GM12878 (cell line): ENCODE measurements at regions not wholly inside any gene's neighbourhood (a gene's known extent, or its start where the extent isn't known, plus 50 kb on each side); places are given as distances from the start of the nearest gene placed in this dataset.

Source experiments
- ATAC-seq: fragments of 200-7000 bp; cut with Tn5 transposase; 3 replicates; pipeline ENCODE4 v1.9.1; 2020; ENCODE audit warnings: mild to moderate bottlenecking, moderate library complexity
- BruUV-seq: library from RNA; stranded (reverse); fragments of 400-500 nt; replicated peaks from 2 replicates; lab custom pipeline; 2021; lab: Mats Ljungman, UMichigan
- CTCF ChIA-PET: fragments of 300-600 bp; sonication (Branson Sonifier 250); formaldehyde crosslinking; extraction: SDS; loops from one replicate; lab custom pipeline; 2021; ENCODE audit warnings: inconsistent platforms; lab: Yijun Ruan, JAX
- POLR2A ChIA-PET: fragments of 350-600 bp; formaldehyde crosslinking; extraction: SDS; loops from one replicate; lab custom pipeline; 2021; ENCODE audit warnings: inconsistent platforms; lab: Charles Lee
- RAD21 ChIA-PET: fragments of 300-600 bp; sonication (Branson Sonifier 250); formaldehyde crosslinking; loops from one replicate; lab custom pipeline; 2023; ENCODE audit warnings: antibody characterized with exemption; ENCODE audit not compliant: unreplicated experiment; lab: Charles Lee
- SMC1A ChIA-PET: fragments of 300-600 bp; sonication (Branson Sonifier 250); formaldehyde crosslinking; loops from one replicate; lab custom pipeline; 2023; ENCODE audit not compliant: unreplicated experiment, uncharacterized antibody; lab: Charles Lee
- DNase-seq: peaks from one replicate; pipeline ENCODE4 v3.0.0-alpha.2; 2011; ENCODE audit warnings: low read depth, low spot score
- FAIRE-seq: peaks from 3 replicates; lab custom pipeline; 2011; peaks lifted over from hg19 to GRCh38; lab: Jason Lieb, UNC
- H2AFZ ChIP-seq: 2 replicates; pipeline ENCODE4 v1.6.0; 2011; ENCODE audit warnings: low read depth, low read length, control low read depth; ENCODE audit not compliant: control insufficient read depth
- H3K27ac ChIP-seq: 2 replicates; pipeline ENCODE4 v1.5.1; 2011; ENCODE audit warnings: control low read depth; ENCODE audit not compliant: control insufficient read depth, insufficient read depth
- H3K27me3 ChIP-seq, 2 experiments: replicated peaks in 1 of 2; 2 replicates each; pipeline versions ENCODE4 v1.6.0 to v1.6.1; 2011; ENCODE audit warnings: low read length in 1 of 2; ENCODE audit not compliant: control insufficient read depth in 2 of 2, insufficient read depth in 2 of 2
- H3K36me3 ChIP-seq, 2 experiments: 2 replicates each; pipeline ENCODE4 v1.5.1; 2011; ENCODE audit warnings: low read length in 1 of 2; ENCODE audit not compliant: control insufficient read depth in 2 of 2, insufficient read depth in 2 of 2
- H3K4me1 ChIP-seq: 2 replicates; pipeline ENCODE4 v1.6.1; 2011; ENCODE audit warnings: mild to moderate bottlenecking, low read length, moderate library complexity, mixed read lengths; ENCODE audit not compliant: control insufficient read depth, insufficient read depth
- H3K4me2 ChIP-seq: 2 replicates; pipeline ENCODE4 v1.6.0; 2011; ENCODE audit warnings: control low read depth; ENCODE audit not compliant: control insufficient read depth, insufficient read depth
- H3K4me3 ChIP-seq: fragments of 200-600 bp; sonication (generic); 2 replicates; pipeline ENCODE4 v1.5.1; 2016
- H3K79me2 ChIP-seq: 2 replicates; pipeline ENCODE4 v1.6.0; 2011; ENCODE audit warnings: low read length; ENCODE audit not compliant: control insufficient read depth, insufficient read depth
- H3K9ac ChIP-seq: 2 replicates; pipeline ENCODE4 v1.8.0; 2011; ENCODE audit warnings: low read length, control low read depth, mixed read lengths; ENCODE audit not compliant: control insufficient read depth, insufficient read depth
- H3K9me3 ChIP-seq: replicated peaks from 3 replicates; pipeline ENCODE4 v1.5.1; 2011; ENCODE audit warnings: mild to moderate bottlenecking, low read length; ENCODE audit not compliant: control insufficient read depth, insufficient read depth
- H4K20me1 ChIP-seq: 2 replicates; pipeline ENCODE4 v1.6.0; 2011; ENCODE audit not compliant: control insufficient read depth, insufficient read depth
- CHD4 ChIP-seq: fragments of 200-600 bp; sonication (generic); IDR thresholded peaks from 2 replicates; pipeline ENCODE4 v1.6.1; 2016; ENCODE audit warnings: mild to moderate bottlenecking
- EED ChIP-seq: sonication (generic); IDR thresholded peaks from 2 replicates; pipeline ENCODE4 v1.6.1; 2016; ENCODE audit warnings: antibody characterized with exemption, low read depth
- EGR1 ChIP-seq, 2 experiments: IDR thresholded peaks; 1 replicate in 1 of 2; 2 replicates in 1 of 2; pipeline ENCODE4 v1.6.1; 2011 to 2012; ENCODE audit warnings: low read depth in 2 of 2, low read length in 2 of 2, borderline replicate concordance in 1 of 2, mild to moderate bottlenecking in 1 of 2, moderate library complexity in 1 of 2
- FOXM1 ChIP-seq: IDR thresholded peaks from 2 replicates; pipeline ENCODE4 v1.6.1; 2012; ENCODE audit warnings: low read depth, mild to moderate bottlenecking, inconsistent platforms, low read length, moderate library complexity
- KAT2A ChIP-seq: conservative IDR thresholded peaks from 2 replicates; pipeline ENCODE4 v1.6.1; 2011; ENCODE audit warnings: low read depth, low read length; ENCODE audit not compliant: control insufficient read depth
- RAD21 ChIP-seq: IDR thresholded peaks from 2 replicates; pipeline ENCODE4 v1.6.1; 2011; ENCODE audit warnings: mild to moderate bottlenecking, low read depth, low read length, moderate library complexity; ENCODE audit not compliant: insufficient read depth
- SMAD1 ChIP-seq: fragments of 450-650 bp; IDR thresholded peaks from 2 replicates; pipeline ENCODE4 v1.6.1; 2018; ENCODE audit warnings: mild to moderate bottlenecking, low read depth; ENCODE audit not compliant: partially characterized antibody
- SUPT20H ChIP-seq: IDR thresholded peaks from 2 replicates; pipeline ENCODE4 v1.6.1; 2011; ENCODE audit warnings: low read depth, mild to moderate bottlenecking, low read length, moderate library complexity, borderline replicate concordance; ENCODE audit not compliant: control insufficient read depth
- ZSCAN29 ChIP-seq: fragments of 450-650 bp; IDR thresholded peaks from 2 replicates; pipeline ENCODE4 v1.6.1; 2017; ENCODE audit warnings: mild to moderate bottlenecking, moderate library complexity
- WGBS: methylation state at CpG from one replicate; pipeline ENCODE4 v1.1.6; 2016; ENCODE audit warnings: low lambda C conversion rate; ENCODE audit not compliant: insufficient replicate concordance, insufficient coverage; ENCODE audit errors: missing lambda C conversion rate; 5-methylcytosine and 5-hydroxymethylcytosine counted together
- in situ Hi-C: fragments of 300-500 bp; cut with MboI; formaldehyde crosslinking; loops from 9 replicates; pipeline ENCODE4 v1.14.3; 2018; ENCODE audit warnings: mixed read lengths
- intact Hi-C: fragments of 100-400 bp; cut with micrococcal nuclease; formaldehyde crosslinking; loops from one replicate; pipeline ENCODE4 v1.14.2; 2022; ENCODE audit not compliant: unreplicated experiment
- TF ChIP-seq, protein P1 (sequence below), 3 experiments: IDR thresholded peaks in 2 of 3; conservative IDR thresholded peaks in 1 of 3; 2 replicates each; pipeline ENCODE4 v1.5.1; 2011; ENCODE audit warnings: low read depth in 3 of 3, low read length in 3 of 3, mild to moderate bottlenecking in 3 of 3, control low read depth in 2 of 3, moderate library complexity in 2 of 3, inconsistent platforms in 1 of 3, mixed read lengths in 1 of 3; ENCODE audit not compliant: control insufficient read depth in 2 of 3, insufficient read depth in 1 of 3; ENCODE audit errors: extremely low read depth in 1 of 3
- TF ChIP-seq, protein P2 (sequence below): fragments of 450-650 bp; IDR thresholded peaks from 2 replicates; pipeline ENCODE4 v1.6.1; 2016; ENCODE audit warnings: mild to moderate bottlenecking, moderate library complexity, borderline replicate concordance
- TF ChIP-seq, protein P3 (sequence below): IDR thresholded peaks from 2 replicates; pipeline ENCODE4 v1.6.1; 2012; ENCODE audit warnings: improper control_type of control experiment, low read depth, low read length; ENCODE audit not compliant: insufficient replicate concordance

DNA sequence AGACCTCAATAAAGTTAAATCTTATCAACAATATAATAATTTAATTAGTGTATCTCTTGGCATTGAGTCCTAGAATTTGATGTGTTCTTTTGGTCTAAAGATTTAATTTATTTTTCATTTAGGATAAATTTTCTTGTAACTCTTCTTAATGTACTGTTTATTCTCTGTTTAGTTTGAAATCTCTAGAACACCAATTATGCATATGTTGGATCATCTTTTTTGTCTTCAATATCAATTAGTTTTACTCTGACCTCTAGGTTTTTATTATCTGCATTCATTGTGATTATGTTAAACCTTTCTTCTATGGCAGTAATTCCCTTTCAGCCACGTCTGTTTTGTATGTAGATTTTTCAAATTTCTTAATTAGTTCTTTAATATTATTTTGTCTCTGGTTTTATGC lies 93.8 kb upstream of the ARHGEF7 start:
- FAIRE-seq (no peak), ATAC-seq (no peak), DNase-seq (no peak)
- ChIA-PET CTCF (no interaction called here), RAD21 (no interaction called here), POLR2A (no interaction called here), SMC1A (no interaction called here)
- Histone ChIP-seq H3K27ac (no peak overlapping the region), H3K27me3 (no peaks in the 10 kb centered on the region), H3K4me2 (no peak overlapping the region), H3K36me3 (no peaks in the 10 kb centered on the region), H3K4me3 (no peak overlapping the region), H3K9me3 (no peaks in the 10 kb centered on the region; the same call in 1 of the 3 replicates), H4K20me1 (no peaks in the 10 kb centered on the region), H3K9ac (no peak overlapping the region), H3K4me1 (no peaks in the 10 kb centered on the region), H2AFZ (no peak overlapping the region), H3K79me2 (no peaks in the 10 kb centered on the region)
- in situ Hi-C loops (no loop called here), intact Hi-C loops (no loop called here)
- 0% methylated on average over 1 of the region's 1 CpG for WGBS
- BruUV-seq = no TSS peak
- TF ChIP-seq SUPT20H (no peak), ZSCAN29 (no peak), EED (no peak), CHD4 (no peak), FOXM1 (no peak), KAT2A (no peak), EGR1 (IDR thresholded peaks at IDR 0.05; ENCODE audit: borderline replicate concordance in 1 of 2, low read depth in 2 of 2, low read length in 2 of 2) (no peak), SMAD1 (no peak), RAD21 (no peak)
- TF ChIP-seq, protein P1, sequence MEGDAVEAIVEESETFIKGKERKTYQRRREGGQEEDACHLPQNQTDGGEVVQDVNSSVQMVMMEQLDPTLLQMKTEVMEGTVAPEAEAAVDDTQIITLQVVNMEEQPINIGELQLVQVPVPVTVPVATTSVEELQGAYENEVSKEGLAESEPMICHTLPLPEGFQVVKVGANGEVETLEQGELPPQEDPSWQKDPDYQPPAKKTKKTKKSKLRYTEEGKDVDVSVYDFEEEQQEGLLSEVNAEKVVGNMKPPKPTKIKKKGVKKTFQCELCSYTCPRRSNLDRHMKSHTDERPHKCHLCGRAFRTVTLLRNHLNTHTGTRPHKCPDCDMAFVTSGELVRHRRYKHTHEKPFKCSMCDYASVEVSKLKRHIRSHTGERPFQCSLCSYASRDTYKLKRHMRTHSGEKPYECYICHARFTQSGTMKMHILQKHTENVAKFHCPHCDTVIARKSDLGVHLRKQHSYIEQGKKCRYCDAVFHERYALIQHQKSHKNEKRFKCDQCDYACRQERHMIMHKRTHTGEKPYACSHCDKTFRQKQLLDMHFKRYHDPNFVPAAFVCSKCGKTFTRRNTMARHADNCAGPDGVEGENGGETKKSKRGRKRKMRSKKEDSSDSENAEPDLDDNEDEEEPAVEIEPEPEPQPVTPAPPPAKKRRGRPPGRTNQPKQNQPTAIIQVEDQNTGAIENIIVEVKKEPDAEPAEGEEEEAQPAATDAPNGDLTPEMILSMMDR (IDR thresholded peaks at IDR 0.05 in 2 of 3, conservative IDR thresholded peaks at IDR 0.05 in 1 of 3; ENCODE audit: control insufficient read depth in 2 of 3, extremely low read depth in 1 of 3, insufficient read depth in 1 of 3, low read depth in 3 of 3, low read length in 3 of 3) = no peak
- TF ChIP-seq, protein P2, sequence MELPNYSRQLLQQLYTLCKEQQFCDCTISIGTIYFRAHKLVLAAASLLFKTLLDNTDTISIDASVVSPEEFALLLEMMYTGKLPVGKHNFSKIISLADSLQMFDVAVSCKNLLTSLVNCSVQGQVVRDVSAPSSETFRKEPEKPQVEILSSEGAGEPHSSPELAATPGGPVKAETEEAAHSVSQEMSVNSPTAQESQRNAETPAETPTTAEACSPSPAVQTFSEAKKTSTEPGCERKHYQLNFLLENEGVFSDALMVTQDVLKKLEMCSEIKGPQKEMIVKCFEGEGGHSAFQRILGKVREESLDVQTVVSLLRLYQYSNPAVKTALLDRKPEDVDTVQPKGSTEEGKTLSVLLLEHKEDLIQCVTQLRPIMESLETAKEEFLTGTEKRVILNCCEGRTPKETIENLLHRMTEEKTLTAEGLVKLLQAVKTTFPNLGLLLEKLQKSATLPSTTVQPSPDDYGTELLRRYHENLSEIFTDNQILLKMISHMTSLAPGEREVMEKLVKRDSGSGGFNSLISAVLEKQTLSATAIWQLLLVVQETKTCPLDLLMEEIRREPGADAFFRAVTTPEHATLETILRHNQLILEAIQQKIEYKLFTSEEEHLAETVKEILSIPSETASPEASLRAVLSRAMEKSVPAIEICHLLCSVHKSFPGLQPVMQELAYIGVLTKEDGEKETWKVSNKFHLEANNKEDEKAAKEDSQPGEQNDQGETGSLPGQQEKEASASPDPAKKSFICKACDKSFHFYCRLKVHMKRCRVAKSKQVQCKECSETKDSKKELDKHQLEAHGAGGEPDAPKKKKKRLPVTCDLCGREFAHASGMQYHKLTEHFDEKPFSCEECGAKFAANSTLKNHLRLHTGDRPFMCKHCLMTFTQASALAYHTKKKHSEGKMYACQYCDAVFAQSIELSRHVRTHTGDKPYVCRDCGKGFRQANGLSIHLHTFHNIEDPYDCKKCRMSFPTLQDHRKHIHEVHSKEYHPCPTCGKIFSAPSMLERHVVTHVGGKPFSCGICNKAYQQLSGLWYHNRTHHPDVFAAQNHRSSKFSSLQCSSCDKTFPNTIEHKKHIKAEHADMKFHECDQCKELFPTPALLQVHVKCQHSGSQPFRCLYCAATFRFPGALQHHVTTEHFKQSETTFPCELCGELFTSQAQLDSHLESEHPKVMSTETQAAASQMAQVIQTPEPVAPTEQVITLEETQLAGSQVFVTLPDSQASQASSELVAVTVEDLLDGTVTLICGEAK = no peak
- TF ChIP-seq, protein P3, sequence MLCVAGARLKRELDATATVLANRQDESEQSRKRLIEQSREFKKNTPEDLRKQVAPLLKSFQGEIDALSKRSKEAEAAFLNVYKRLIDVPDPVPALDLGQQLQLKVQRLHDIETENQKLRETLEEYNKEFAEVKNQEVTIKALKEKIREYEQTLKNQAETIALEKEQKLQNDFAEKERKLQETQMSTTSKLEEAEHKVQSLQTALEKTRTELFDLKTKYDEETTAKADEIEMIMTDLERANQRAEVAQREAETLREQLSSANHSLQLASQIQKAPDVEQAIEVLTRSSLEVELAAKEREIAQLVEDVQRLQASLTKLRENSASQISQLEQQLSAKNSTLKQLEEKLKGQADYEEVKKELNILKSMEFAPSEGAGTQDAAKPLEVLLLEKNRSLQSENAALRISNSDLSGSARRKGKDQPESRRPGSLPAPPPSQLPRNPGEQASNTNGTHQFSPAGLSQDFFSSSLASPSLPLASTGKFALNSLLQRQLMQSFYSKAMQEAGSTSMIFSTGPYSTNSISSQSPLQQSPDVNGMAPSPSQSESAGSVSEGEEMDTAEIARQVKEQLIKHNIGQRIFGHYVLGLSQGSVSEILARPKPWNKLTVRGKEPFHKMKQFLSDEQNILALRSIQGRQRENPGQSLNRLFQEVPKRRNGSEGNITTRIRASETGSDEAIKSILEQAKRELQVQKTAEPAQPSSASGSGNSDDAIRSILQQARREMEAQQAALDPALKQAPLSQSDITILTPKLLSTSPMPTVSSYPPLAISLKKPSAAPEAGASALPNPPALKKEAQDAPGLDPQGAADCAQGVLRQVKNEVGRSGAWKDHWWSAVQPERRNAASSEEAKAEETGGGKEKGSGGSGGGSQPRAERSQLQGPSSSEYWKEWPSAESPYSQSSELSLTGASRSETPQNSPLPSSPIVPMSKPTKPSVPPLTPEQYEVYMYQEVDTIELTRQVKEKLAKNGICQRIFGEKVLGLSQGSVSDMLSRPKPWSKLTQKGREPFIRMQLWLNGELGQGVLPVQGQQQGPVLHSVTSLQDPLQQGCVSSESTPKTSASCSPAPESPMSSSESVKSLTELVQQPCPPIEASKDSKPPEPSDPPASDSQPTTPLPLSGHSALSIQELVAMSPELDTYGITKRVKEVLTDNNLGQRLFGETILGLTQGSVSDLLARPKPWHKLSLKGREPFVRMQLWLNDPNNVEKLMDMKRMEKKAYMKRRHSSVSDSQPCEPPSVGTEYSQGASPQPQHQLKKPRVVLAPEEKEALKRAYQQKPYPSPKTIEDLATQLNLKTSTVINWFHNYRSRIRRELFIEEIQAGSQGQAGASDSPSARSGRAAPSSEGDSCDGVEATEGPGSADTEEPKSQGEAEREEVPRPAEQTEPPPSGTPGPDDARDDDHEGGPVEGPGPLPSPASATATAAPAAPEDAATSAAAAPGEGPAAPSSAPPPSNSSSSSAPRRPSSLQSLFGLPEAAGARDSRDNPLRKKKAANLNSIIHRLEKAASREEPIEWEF = no peak
